ENCODE measurements at regions not wholly inside any gene's neighbourhood (a gene's known extent, or its start where the extent isn't known, plus 50 kb on each side); places are given as distances from the start of the nearest gene placed in this dataset.

GRCh38 chr5:135641734-135642487 lies 63.1 kb upstream of the CXCL14 start:
- H3K4me1 ChIP-seq (ENCODE audit: control insufficient read depth, insufficient read depth, low read length): no peaks in the 10 kb centered on the region
- in situ Hi-C loops (cut with HindIII; ENCODE audit: low pct_unique_long_range_greater_than_20kb, low sequenced_read_pairs) (no loop called here), intact Hi-C loops (cut with micrococcal nuclease; ENCODE audit: unreplicated experiment) (no loop called here)
- CTCF ChIA-PET: no interaction called here
- DNase-seq (ENCODE audit: low read depth, low spot score) (no peak), ATAC-seq (no peak)
- no peaks in the 10 kb centered on the region for H3K36me3 ChIP-seq (ENCODE audit: control insufficient read depth, insufficient read depth, low read length)
- POLR2A ChIA-PET: no interaction called here
- no TSS peak for BruUV-seq (replicated peaks)
- no peak overlapping the region for H3K4me3 ChIP-seq (ENCODE audit: low read depth in 2 of 2, low read length in 2 of 2)
- TF ChIP-seq CTCF (IDR thresholded peaks at IDR 0.05) (no peak), SIN3A (IDR thresholded peaks at IDR 0.05; ENCODE audit: borderline replicate concordance, insufficient read depth, low read depth, low read length) (no peak), TCF7L2 (IDR thresholded peaks at IDR 0.05; ENCODE audit: low read depth, low read length) (no peak), REST (IDR thresholded peaks at IDR 0.05; ENCODE audit: insufficient read depth in 1 of 2, low read depth in 2 of 2, low read length in 1 of 2) (no peak), POLR2AphosphoS5 (IDR thresholded peaks at IDR 0.05; ENCODE audit: low read depth, low read length) (no peak)
- H3K27me3 ChIP-seq (ENCODE audit: control insufficient read depth, insufficient read depth, low read length): peaks cover 13% of the 10 kb centered on the region; the same call in 1 of the 2 replicates
- no peak overlapping the region for H3K27ac ChIP-seq (ENCODE audit: low read length)
- H3K9me3 ChIP-seq (ENCODE audit: control insufficient read depth, insufficient read depth, low read depth, low read length): no peaks in the 10 kb centered on the region

- H3K4me3 ChIP-seq (ENCODE audit: low read depth in 2 of 2, low read length in 2 of 2): no peak overlapping the region
- no peaks in the 10 kb centered on the region for H3K36me3 ChIP-seq (ENCODE audit: control insufficient read depth, insufficient read depth, low read length)
- no TSS peak for BruUV-seq (replicated peaks)
- no peaks in the 10 kb centered on the region for H3K9me3 ChIP-seq (ENCODE audit: control insufficient read depth, insufficient read depth, low read depth, low read length)
- ChIA-PET POLR2A (no interaction called here), CTCF (no interaction called here)
- H3K4me1 ChIP-seq (ENCODE audit: control insufficient read depth, insufficient read depth, low read length): no peaks in the 10 kb centered on the region
- no peak for TF ChIP-seq POLR2AphosphoS5 (IDR thresholded peaks at IDR 0.05; ENCODE audit: low read depth, low read length)
- TF ChIP-seq CTCF (IDR thresholded peaks at IDR 0.05): no peak
- TF ChIP-seq REST (IDR thresholded peaks at IDR 0.05; ENCODE audit: insufficient read depth in 1 of 2, low read depth in 2 of 2, low read length in 1 of 2): no peak
- TF ChIP-seq TCF7L2 (IDR thresholded peaks at IDR 0.05; ENCODE audit: low read depth, low read length): no peak
- H3K27me3 ChIP-seq (ENCODE audit: control insufficient read depth, insufficient read depth, low read length): peaks cover 13% of the 10 kb centered on the region; the same call in 1 of the 2 replicates
- DNase-seq (ENCODE audit: low read depth, low spot score) (no peak), ATAC-seq (no peak)
- in situ Hi-C loops (cut with HindIII; ENCODE audit: low pct_unique_long_range_greater_than_20kb, low sequenced_read_pairs) (no loop called here), intact Hi-C loops (cut with micrococcal nuclease; ENCODE audit: unreplicated experiment) (no loop called here)
- no peak overlapping the region for H3K27ac ChIP-seq (ENCODE audit: low read length)
Observed at GRCh38 chr5:135641319-135641718, 62.5 kb upstream of the CXCL14 start.

Data from Panc1 (cell line).